Fibroblast of mammary gland (primary cell): ENCODE measurements at regions not wholly inside any gene's neighbourhood (a gene's known extent, or its start where the extent isn't known, plus 50 kb on each side); places are given as distances from the start of the nearest gene placed in this dataset.

Experiments used
- DNase-seq: peaks from one replicate; pipeline ENCODE4 v3.0.0-alpha.2; 2010; ENCODE audit warnings: low read depth
- H3K4me3 ChIP-seq: 2 replicates; pipeline ENCODE4 v1.5.1; 2011; ENCODE audit warnings: low read depth, mild to moderate bottlenecking, low read length, moderate library complexity; ENCODE audit not compliant: control insufficient read depth
- CTCF ChIP-seq: conservative IDR thresholded peaks from 2 replicates; pipeline ENCODE4 v1.5.1; 2011; ENCODE audit warnings: low read depth, low read length, inconsistent platforms; ENCODE audit not compliant: control insufficient read depth, insufficient read depth

GRCh38 chr1:102178480-102178879, 181.8 kb upstream of the OLFM3 start:
- H3K4me3 ChIP-seq = no peak overlapping the region
- DNase-seq = no peak
- no peak for TF ChIP-seq CTCF

- TF ChIP-seq CTCF = no peak
- no peak for DNase-seq
- no peak overlapping the region for H3K4me3 ChIP-seq
These were observed 177.6 kb upstream of the OLFM3 start for GRCh38 chr1:102174259-102174863.

GRCh38 chr1:102172200-102172599, 175.5 kb upstream of the OLFM3 start:
- DNase-seq = no peak
- no peak overlapping the region for H3K4me3 ChIP-seq
- TF ChIP-seq CTCF = no peak

- no peak for TF ChIP-seq CTCF
- no peak overlapping the region for H3K4me3 ChIP-seq
- no peak for DNase-seq
These were observed 167.1 kb upstream of the OLFM3 start for GRCh38 chr1:102163799-102164198.

- DNase-seq = no peak
- TF ChIP-seq CTCF = no peak
- no peak overlapping the region for H3K4me3 ChIP-seq
These were observed 154.5 kb upstream of the OLFM3 start for GRCh38 chr1:102151242-102151641.

- DNase-seq = no peak
- no peak overlapping the region for H3K4me3 ChIP-seq
- no peak for TF ChIP-seq CTCF
These were observed 124.2 kb upstream of the OLFM3 start for GRCh38 chr1:102120910-102121309.

GRCh38 chr1:102118150-102118549, 121.4 kb upstream of the OLFM3 start:
- DNase-seq = no peak
- no peak overlapping the region for H3K4me3 ChIP-seq
- no peak for TF ChIP-seq CTCF
